ENCODE measurements at regions not wholly inside any gene's neighbourhood (a gene's known extent, or its start where the extent isn't known, plus 50 kb on each side); places are given as distances from the start of the nearest gene placed in this dataset.

- DNase-seq (ENCODE audit: low read depth), result no peak
These were observed 79.8 kb upstream of the IPO9 start for GRCh38 chr1:201749059-201749690.

GRCh38 chr1:201750120-201750519 is 78.8 kb upstream of the IPO9 start:
- no peak for DNase-seq (ENCODE audit: low read depth)

- DNase-seq (ENCODE audit: low read depth), result no peak
These were observed 78.0 kb upstream of the IPO9 start for GRCh38 chr1:201750934-201751333.

GRCh38 chr1:201751872-201752271 is 77.1 kb upstream of the IPO9 start:
- no peak for DNase-seq (ENCODE audit: low read depth)

- DNase-seq (ENCODE audit: low read depth), result no peak
These were observed 76.6 kb upstream of the IPO9 start for GRCh38 chr1:201752333-201752732.

GRCh38 chr1:201753492-201753891 is 75.5 kb upstream of the IPO9 start:
- no peak for DNase-seq (ENCODE audit: low read depth)

GRCh38 chr1:201754353-201754752 is 74.6 kb upstream of the IPO9 start:
- no peak for DNase-seq (ENCODE audit: low read depth)

GRCh38 chr1:201755200-201755599 is 73.8 kb upstream of the IPO9 start:
- no peak for DNase-seq (ENCODE audit: low read depth)

- DNase-seq (ENCODE audit: low read depth), result no peak
These were observed 72.6 kb upstream of the IPO9 start for GRCh38 chr1:201756406-201756805.

GRCh38 chr1:201758499-201759050 is 70.4 kb upstream of the IPO9 start:
- DNase-seq (ENCODE audit: low read depth), result no peak

- DNase-seq (ENCODE audit: low read depth), result peak; percentile 67
These were observed 69.7 kb upstream of the IPO9 start for GRCh38 chr1:201759194-201759815.

- no peak for DNase-seq (ENCODE audit: low read depth)
These were observed 68.4 kb upstream of the IPO9 start for GRCh38 chr1:201760516-201760915.

GRCh38 chr1:201761178-201761577 is 67.8 kb upstream of the IPO9 start:
- DNase-seq (ENCODE audit: low read depth), result no peak

GRCh38 chr1:201761871-201762270 is 67.1 kb upstream of the IPO9 start:
- no peak for DNase-seq (ENCODE audit: low read depth)

- no peak for DNase-seq (ENCODE audit: low read depth)
These were observed 66.6 kb upstream of the IPO9 start for GRCh38 chr1:201762381-201762780.

- no peak for DNase-seq (ENCODE audit: low read depth)
These were observed 65.4 kb upstream of the IPO9 start for GRCh38 chr1:201763455-201764140.

GRCh38 chr1:201764166-201764565 is 64.8 kb upstream of the IPO9 start:
- DNase-seq (ENCODE audit: low read depth), result no peak

GRCh38 chr1:201764579-201764978 is 64.4 kb upstream of the IPO9 start:
- DNase-seq (ENCODE audit: low read depth), result no peak

GRCh38 chr1:201766131-201766866 is 62.7 kb upstream of the IPO9 start:
- peak; percentile 99 for DNase-seq (ENCODE audit: low read depth)

- DNase-seq (ENCODE audit: low read depth), result no peak
These were observed 61.6 kb upstream of the IPO9 start for GRCh38 chr1:201767339-201767738.

GRCh38 chr1:201769072-201769471 is 59.9 kb upstream of the IPO9 start:
- DNase-seq (ENCODE audit: low read depth), result no peak

GRCh38 chr1:201769966-201770365 is 59.0 kb upstream of the IPO9 start:
- DNase-seq (ENCODE audit: low read depth), result peak; percentile 95

- DNase-seq (ENCODE audit: low read depth), result no peak
These were observed 57.5 kb upstream of the IPO9 start for GRCh38 chr1:201771466-201771865.

All from stromal cell of bone marrow (primary cell).